ENCODE measurements at regions not wholly inside any gene's neighbourhood (a gene's known extent, or its start where the extent isn't known, plus 50 kb on each side); places are given as distances from the start of the nearest gene placed in this dataset.
A peak's percentile ranks its signal among the peaks of the same experiment; 100 is the strongest.

DNA sequence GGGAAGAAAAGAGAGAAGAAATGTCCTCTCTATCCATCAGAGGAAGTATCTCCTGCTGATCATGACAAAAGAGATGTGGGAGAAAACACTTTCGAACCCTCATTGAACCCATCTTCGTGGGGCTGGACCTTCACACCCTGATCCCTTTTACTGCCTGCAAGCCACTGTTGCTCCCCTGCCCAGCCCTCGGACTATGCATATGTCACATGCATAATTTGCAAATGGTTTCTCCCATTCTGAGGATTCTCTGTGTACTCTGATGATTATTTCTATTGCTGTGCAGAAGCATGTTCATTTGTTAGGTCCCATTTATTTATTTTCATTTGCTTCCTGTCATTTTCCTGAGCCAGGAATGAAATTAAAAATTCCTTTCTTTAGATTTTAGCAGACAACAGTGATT, 64.7 kb downstream of the DNAAF9 start:
- in situ Hi-C loops (cut with MboI), result no loop called here
- Histone ChIP-seq H3K4me2 (ENCODE audit: unreplicated experiment) (no peak overlapping the region), H3K27ac (no peak overlapping the region), H3F3A (ENCODE audit: insufficient read depth) (no peaks in the 10 kb centered on the region), H3K4me3 (no peak overlapping the region), H3K9me3 (ENCODE audit: low read depth) (no peaks in the 10 kb centered on the region), H4K20me1 (ENCODE audit: insufficient read depth) (no peaks in the 10 kb centered on the region), H3K9ac (no peak overlapping the region), H3K4me1 (ENCODE audit: insufficient read depth) (no peaks in the 10 kb centered on the region), H2AFZ (no peak overlapping the region), H3K27me3 (replicated peaks; ENCODE audit: insufficient read depth) (no peaks in the 10 kb centered on the region), H3K9me2 (ENCODE audit: insufficient read depth) (no peaks in the 10 kb centered on the region), H3K36me3 (ENCODE audit: low read depth) (peaks cover 46% of the 10 kb centered on the region), H3K79me2 (ENCODE audit: insufficient read depth) (no peaks in the 10 kb centered on the region)
- no peak for DNase-seq
- WGBS, 2 experiments (ENCODE audit: low coverage in 1 of 2, low lambda C conversion rate in 2 of 2, missing lambda C conversion rate in 2 of 2), result 94 to 99% methylated on average over 3 of the region's 3 CpGs
- TF ChIP-seq EZH2 (IDR thresholded peaks at IDR 0.05; ENCODE audit: insufficient read depth, poor library complexity, severe bottlenecking), result no peak
- no peak for TF ChIP-seq EZH2phosphoT487 (IDR thresholded peaks at IDR 0.05; ENCODE audit: insufficient read depth, low read depth)

DNA sequence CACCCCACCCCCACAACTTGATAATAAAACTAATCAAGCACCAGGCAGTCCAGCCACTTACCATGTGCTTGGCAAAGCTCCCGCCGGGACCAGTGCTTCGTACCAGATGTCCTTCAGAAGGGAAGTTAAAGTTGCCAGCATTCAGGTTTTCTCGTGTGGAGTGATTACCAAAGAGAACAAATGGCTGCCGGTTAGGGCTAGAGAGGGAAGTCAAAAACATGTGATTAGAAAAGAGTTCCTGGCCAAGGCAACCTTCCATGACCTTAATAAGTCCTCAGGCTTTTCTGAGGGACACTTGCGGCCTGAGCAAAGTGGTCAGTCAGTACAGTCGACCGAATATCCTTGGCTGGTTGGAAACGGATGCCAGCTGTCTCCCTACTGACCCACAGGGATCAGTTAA, 67.0 kb downstream of the DNAAF9 start:
- Histone ChIP-seq H3K9me3 (ENCODE audit: low read depth) (no peaks in the 10 kb centered on the region), H3K9me2 (ENCODE audit: insufficient read depth) (no peaks in the 10 kb centered on the region), H3K27me3 (replicated peaks; ENCODE audit: insufficient read depth) (no peaks in the 10 kb centered on the region), H4K20me1 (ENCODE audit: insufficient read depth) (no peaks in the 10 kb centered on the region), H3F3A (ENCODE audit: insufficient read depth) (no peaks in the 10 kb centered on the region), H3K4me3 (no peak overlapping the region), H3K79me2 (ENCODE audit: insufficient read depth) (no peaks in the 10 kb centered on the region), H2AFZ (no peak overlapping the region), H3K9ac (no peak overlapping the region), H3K36me3 (ENCODE audit: low read depth) (peaks cover 31% of the 10 kb centered on the region), H3K4me1 (ENCODE audit: insufficient read depth) (no peaks in the 10 kb centered on the region), H3K27ac (no peak overlapping the region), H3K4me2 (ENCODE audit: unreplicated experiment) (no peak overlapping the region)
- in situ Hi-C loops (cut with MboI), result no loop called here
- peak; percentile 15 for DNase-seq
- WGBS, 2 experiments (ENCODE audit: low coverage in 1 of 2, low lambda C conversion rate in 2 of 2, missing lambda C conversion rate in 2 of 2), result 37 to 40% methylated on average over 9 of the region's 9 CpGs
- no peak for TF ChIP-seq EZH2phosphoT487 (IDR thresholded peaks at IDR 0.05; ENCODE audit: insufficient read depth, low read depth)
- no peak for TF ChIP-seq EZH2 (IDR thresholded peaks at IDR 0.05; ENCODE audit: insufficient read depth, poor library complexity, severe bottlenecking)

DNA sequence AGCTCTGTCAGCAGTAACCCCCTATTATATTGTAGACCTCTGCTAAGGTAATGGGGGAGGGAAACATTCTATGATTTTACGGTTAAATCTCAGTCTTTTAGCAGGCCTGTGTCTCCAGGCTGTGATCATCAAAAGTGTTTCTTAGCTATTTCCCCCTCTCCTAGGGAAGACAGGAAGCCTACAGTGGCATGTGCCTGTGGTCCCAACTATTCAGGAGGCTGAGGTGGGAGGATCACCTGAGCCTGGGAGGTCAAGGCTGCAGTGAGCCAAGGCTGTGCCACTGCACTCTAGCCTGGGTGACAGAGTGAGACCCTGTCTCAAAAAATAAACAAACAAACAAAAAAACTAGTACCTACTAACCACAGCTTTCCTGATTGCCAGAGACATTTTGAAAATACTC, 67.9 kb downstream of the DNAAF9 start:
- Histone ChIP-seq H3K4me2 (ENCODE audit: unreplicated experiment) (no peak overlapping the region), H3K9ac (no peak overlapping the region), H3K4me1 (ENCODE audit: insufficient read depth) (no peaks in the 10 kb centered on the region), H2AFZ (no peak overlapping the region), H4K20me1 (ENCODE audit: insufficient read depth) (no peaks in the 10 kb centered on the region), H3K79me2 (ENCODE audit: insufficient read depth) (no peaks in the 10 kb centered on the region), H3K9me3 (ENCODE audit: low read depth) (no peaks in the 10 kb centered on the region), H3K27me3 (replicated peaks; ENCODE audit: insufficient read depth) (no peaks in the 10 kb centered on the region), H3K27ac (no peak overlapping the region), H3K36me3 (ENCODE audit: low read depth) (peaks cover 34% of the 10 kb centered on the region), H3F3A (ENCODE audit: insufficient read depth) (no peaks in the 10 kb centered on the region), H3K9me2 (ENCODE audit: insufficient read depth) (no peaks in the 10 kb centered on the region), H3K4me3 (no peak overlapping the region)
- TF ChIP-seq EZH2phosphoT487 (IDR thresholded peaks at IDR 0.05; ENCODE audit: insufficient read depth, low read depth), result no peak
- TF ChIP-seq EZH2 (IDR thresholded peaks at IDR 0.05; ENCODE audit: insufficient read depth, poor library complexity, severe bottlenecking), result no peak
- in situ Hi-C loops (cut with MboI), result no loop called here
- DNase-seq, result no peak
- WGBS, 2 experiments (ENCODE audit: low coverage in 1 of 2, low lambda C conversion rate in 2 of 2, missing lambda C conversion rate in 2 of 2), result 95 to 100% methylated on average over 1 of the region's 1 CpG

DNA sequence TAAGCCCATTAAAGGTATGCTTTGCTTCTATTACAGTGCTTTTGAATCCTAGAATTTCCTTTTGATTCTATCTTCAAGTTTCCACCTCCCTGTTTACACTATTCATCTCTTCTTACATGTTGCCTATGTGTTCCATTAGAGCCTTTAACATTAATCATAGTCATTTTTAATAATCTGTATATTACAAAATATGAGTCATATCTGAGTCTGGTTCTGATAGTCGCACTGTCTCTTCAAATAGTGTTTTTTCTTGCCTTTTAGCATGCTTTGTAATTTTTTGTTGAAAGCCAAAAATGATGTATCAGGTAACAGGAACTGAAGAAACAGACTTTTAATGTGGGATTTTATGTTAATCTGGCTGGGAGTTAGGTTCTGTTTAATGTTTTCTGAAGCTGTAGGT, 68.4 kb downstream of the DNAAF9 start:
- no peak overlapping the region for H3K4me3 ChIP-seq
- H3K9ac ChIP-seq, result no peak overlapping the region
- peaks cover 36% of the 10 kb centered on the region for H3K36me3 ChIP-seq (ENCODE audit: low read depth)
- H3F3A ChIP-seq (ENCODE audit: insufficient read depth), result 0 out of 2 replicates have a peak, but pooled peaks cover 5% of the 10 kb centered on the region
- TF ChIP-seq EZH2 (IDR thresholded peaks at IDR 0.05; ENCODE audit: insufficient read depth, poor library complexity, severe bottlenecking) (no peak), EZH2phosphoT487 (IDR thresholded peaks at IDR 0.05; ENCODE audit: insufficient read depth, low read depth) (no peak)
- no peaks in the 10 kb centered on the region for H3K27me3 ChIP-seq (replicated peaks; ENCODE audit: insufficient read depth)
- no peaks in the 10 kb centered on the region for H3K9me3 ChIP-seq (ENCODE audit: low read depth)
- no peaks in the 10 kb centered on the region for H4K20me1 ChIP-seq (ENCODE audit: insufficient read depth)
- H2AFZ ChIP-seq, result no peak overlapping the region
- DNase-seq, result no peak
- H3K4me1 ChIP-seq (ENCODE audit: insufficient read depth), result no peaks in the 10 kb centered on the region
- no peaks in the 10 kb centered on the region for H3K79me2 ChIP-seq (ENCODE audit: insufficient read depth)
- no peaks in the 10 kb centered on the region for H3K9me2 ChIP-seq (ENCODE audit: insufficient read depth)
- no peak overlapping the region for H3K4me2 ChIP-seq (ENCODE audit: unreplicated experiment)
- in situ Hi-C loops (cut with MboI), result no loop called here
- H3K27ac ChIP-seq, result no peak overlapping the region
- WGBS, 2 experiments (ENCODE audit: low coverage in 1 of 2, low lambda C conversion rate in 2 of 2, missing lambda C conversion rate in 2 of 2), result 98 to 100% methylated on average over 1 of the region's 1 CpG
